ENCODE measurements at regions not wholly inside any gene's neighbourhood (a gene's known extent, or its start where the extent isn't known, plus 50 kb on each side); places are given as distances from the start of the nearest gene placed in this dataset.
"Not testable (repeated sequence)": the region's sequence is repeated elsewhere in the genome, so short reads cannot be mapped to it uniquely, and the experiment has no call there.

DNA sequence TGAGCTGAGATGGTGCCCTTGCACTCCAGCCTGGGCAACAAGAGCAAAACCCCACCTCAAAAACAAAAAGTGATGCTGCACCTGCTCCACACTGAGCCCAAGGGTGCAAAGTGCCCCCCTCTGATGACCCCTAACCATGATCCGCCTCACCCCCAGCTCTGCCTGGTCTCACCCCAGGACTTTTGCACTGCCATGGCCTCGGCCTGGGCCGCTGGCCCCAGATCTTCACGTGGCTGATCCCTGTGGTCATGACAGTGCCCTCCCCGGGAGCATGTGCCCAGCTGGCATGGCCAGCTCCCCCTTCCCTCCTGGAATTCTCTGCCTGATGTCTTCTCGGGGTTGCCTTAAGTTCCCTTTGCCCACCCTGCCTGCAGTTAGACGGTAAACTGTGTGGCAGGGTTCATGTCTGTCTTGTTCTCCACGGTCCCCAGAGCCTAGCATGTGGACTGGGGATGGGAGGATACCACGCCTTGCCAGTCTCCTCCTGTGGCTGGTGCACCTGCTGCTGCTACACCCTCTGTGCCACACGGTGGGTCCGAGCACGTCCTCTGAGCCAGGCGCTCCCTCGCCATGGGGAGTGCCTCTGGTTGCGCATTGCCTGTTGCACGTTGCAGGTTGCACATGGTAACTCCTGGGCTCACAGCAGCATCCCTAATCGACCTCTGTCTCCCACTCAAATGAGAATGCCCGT lies 77.4 kb upstream of the PPP1R26 start:
- no peak overlapping the region for H3K23ac ChIP-seq (ENCODE audit: low read length)
- no peak overlapping the region for H2AK5ac ChIP-seq (ENCODE audit: low read length)
- no peaks in the 10 kb centered on the region for H3K27me3 ChIP-seq (ENCODE audit: insufficient read depth, low read length, poor library complexity)
- no peak overlapping the region for H3K4me2 ChIP-seq (ENCODE audit: low read length)
- H3K4me1 ChIP-seq (ENCODE audit: control insufficient read depth, low read depth, low read length), result no peaks in the 10 kb centered on the region
- no peaks in the 10 kb centered on the region for H3K79me1 ChIP-seq (ENCODE audit: low read length)
- DNase-seq, result no peak
- H2BK120ac ChIP-seq (ENCODE audit: low read depth, low read length), result no peak overlapping the region
- H4K8ac ChIP-seq (ENCODE audit: low read depth, low read length), result no peak overlapping the region
- no peak overlapping the region for H3K9ac ChIP-seq (ENCODE audit: low read length)
- no peak overlapping the region for H3K56ac ChIP-seq (ENCODE audit: low read length)
- no peaks in the 10 kb centered on the region for H3K36me3 ChIP-seq (ENCODE audit: control insufficient read depth, insufficient read depth, low read length)
- no peak overlapping the region for H3K4ac ChIP-seq (ENCODE audit: low read depth, low read length)
- no CpG with 5 or more reads among the region's 18 CpGs for WGBS (ENCODE audit: extremely low coverage, insufficient coverage, low lambda C conversion rate)
- H2BK5ac ChIP-seq (ENCODE audit: low read length), result no peak overlapping the region
- no peak overlapping the region for H3K4me3 ChIP-seq (ENCODE audit: low read length)
- H3K18ac ChIP-seq (ENCODE audit: low read length), result no peak overlapping the region
- H4K5ac ChIP-seq (ENCODE audit: low read length), result no peak overlapping the region
- no peak overlapping the region for H2BK15ac ChIP-seq (replicated peaks; ENCODE audit: low read depth)
- no peak overlapping the region for H3K27ac ChIP-seq (ENCODE audit: low read depth, low read length)
- no peaks in the 10 kb centered on the region for H3K79me2 ChIP-seq (ENCODE audit: control insufficient read depth, insufficient read depth, low read length)

DNA sequence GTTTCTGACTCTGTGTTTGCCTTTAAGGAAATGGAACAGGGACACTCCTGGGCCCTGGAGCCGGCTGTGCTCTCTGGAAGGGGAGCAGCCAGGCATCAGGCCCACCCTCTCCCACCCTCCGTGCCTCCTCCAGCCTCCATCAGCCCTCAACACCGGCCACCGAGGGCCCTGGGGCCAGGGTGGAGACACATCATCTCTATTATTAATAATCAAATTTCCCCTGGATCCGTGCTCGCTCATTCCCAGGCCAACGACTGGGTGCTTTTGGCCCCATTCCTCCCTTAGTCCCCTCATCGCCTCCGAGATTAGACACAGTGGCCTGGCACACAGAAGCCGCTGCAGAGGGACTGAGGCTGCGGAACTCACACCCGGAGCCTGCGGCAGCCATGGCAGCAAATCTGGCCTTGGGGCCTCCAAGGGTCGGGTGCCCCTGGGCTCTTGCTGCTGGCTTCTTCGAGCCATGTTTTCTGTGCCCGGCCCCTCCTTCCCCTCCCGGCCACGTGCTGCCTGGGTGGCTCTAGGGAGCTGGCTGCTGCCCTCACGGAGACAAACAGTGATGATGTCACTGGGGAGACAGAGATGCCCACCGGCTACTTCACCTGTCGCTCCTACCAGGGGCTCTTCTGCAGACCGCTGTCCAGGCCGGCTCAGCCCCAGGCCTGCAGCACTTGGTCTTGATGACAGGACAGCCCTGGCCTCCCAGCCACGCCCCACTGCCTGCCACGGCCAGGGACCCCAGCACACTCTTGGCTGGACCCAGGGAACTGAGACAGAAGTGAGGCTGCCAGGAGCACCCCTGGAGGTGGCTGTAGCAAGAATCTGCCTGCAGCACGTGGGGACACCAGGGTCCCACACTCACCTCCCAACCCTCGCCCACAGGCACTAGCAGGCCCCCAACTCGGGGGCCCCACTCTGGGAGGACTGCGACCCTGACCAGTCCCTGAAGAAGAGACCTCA lies 76.6 kb upstream of the PPP1R26 start:
- Histone ChIP-seq H2BK15ac (replicated peaks; ENCODE audit: low read depth) (no peak overlapping the region), H3K79me1 (ENCODE audit: low read length) (no peaks in the 10 kb centered on the region), H3K18ac (ENCODE audit: low read length) (no peak overlapping the region), H2BK5ac (ENCODE audit: low read length) (no peak overlapping the region), H3K4me3 (ENCODE audit: low read length) (no peak overlapping the region), H3K79me2 (ENCODE audit: control insufficient read depth, insufficient read depth, low read length) (no peaks in the 10 kb centered on the region), H2AK5ac (ENCODE audit: low read length) (no peak overlapping the region), H3K23ac (ENCODE audit: low read length) (no peak overlapping the region), H3K27ac (ENCODE audit: low read depth, low read length) (no peak overlapping the region), H3K9ac (ENCODE audit: low read length) (no peak overlapping the region), H3K56ac (ENCODE audit: low read length) (no peak overlapping the region), H3K4me2 (ENCODE audit: low read length) (no peak overlapping the region), H4K8ac (ENCODE audit: low read depth, low read length) (no peak overlapping the region), H3K4ac (ENCODE audit: low read depth, low read length) (no peak overlapping the region), H2BK120ac (ENCODE audit: low read depth, low read length) (no peak overlapping the region), H3K4me1 (ENCODE audit: control insufficient read depth, low read depth, low read length) (no peaks in the 10 kb centered on the region), H4K5ac (ENCODE audit: low read length) (no peak overlapping the region), H3K27me3 (ENCODE audit: insufficient read depth, low read length, poor library complexity) (no peaks in the 10 kb centered on the region), H3K36me3 (ENCODE audit: control insufficient read depth, insufficient read depth, low read length) (no peaks in the 10 kb centered on the region)
- no peak for DNase-seq
- no CpG with 5 or more reads among the region's 29 CpGs for WGBS (ENCODE audit: extremely low coverage, insufficient coverage, low lambda C conversion rate)

DNA sequence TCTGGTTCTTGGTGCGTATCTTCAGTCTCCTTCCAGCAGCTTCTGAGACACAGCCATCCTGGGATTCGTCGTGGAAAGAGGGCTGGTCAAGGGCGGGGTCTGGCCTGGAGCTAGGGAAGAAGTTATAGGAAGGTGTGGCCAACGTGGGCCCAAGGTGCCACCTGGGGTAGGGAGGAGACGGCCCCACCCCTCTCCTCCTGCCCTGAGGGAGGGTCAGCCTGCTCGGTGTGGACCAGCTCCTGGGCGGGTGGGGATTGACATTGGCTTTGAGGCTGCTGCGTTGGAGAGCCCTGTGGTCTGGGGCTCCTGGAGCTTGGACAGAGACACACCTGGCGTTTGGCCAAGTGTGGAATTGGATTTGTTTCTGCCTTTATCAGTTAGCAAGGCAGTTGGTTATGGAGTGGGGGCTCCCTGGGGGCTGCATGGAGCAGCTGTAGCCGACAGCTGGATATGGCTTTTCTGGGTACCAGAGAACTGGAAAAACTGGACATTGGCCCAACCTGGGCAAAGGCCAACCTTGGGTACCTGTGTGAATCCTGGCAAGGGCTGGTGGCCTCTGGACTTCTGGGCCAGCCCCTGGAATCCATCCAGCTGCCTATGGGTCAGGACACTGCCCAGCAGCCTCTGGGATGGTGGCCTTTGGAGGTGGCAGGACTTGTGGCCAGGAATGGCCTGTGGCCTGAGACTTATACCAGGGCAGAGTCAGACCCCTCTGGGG lies 75.7 kb upstream of the PPP1R26 start:
- Histone ChIP-seq H3K79me2 (ENCODE audit: control insufficient read depth, insufficient read depth, low read length) (no peaks in the 10 kb centered on the region), H3K79me1 (ENCODE audit: low read length) (no peaks in the 10 kb centered on the region), H3K9ac (ENCODE audit: low read length) (no peak overlapping the region), H2BK15ac (replicated peaks; ENCODE audit: low read depth) (no peak overlapping the region), H4K8ac (ENCODE audit: low read depth, low read length) (no peak overlapping the region), H3K4ac (ENCODE audit: low read depth, low read length) (no peak overlapping the region), H3K4me2 (ENCODE audit: low read length) (no peak overlapping the region), H3K27me3 (ENCODE audit: insufficient read depth, low read length, poor library complexity) (no peaks in the 10 kb centered on the region), H2BK120ac (ENCODE audit: low read depth, low read length) (no peak overlapping the region), H3K4me1 (ENCODE audit: control insufficient read depth, low read depth, low read length) (no peaks in the 10 kb centered on the region), H2AK5ac (ENCODE audit: low read length) (no peak overlapping the region), H3K27ac (ENCODE audit: low read depth, low read length) (no peak overlapping the region), H2BK5ac (ENCODE audit: low read length) (no peak overlapping the region), H4K5ac (ENCODE audit: low read length) (no peak overlapping the region), H3K4me3 (ENCODE audit: low read length) (no peak overlapping the region), H3K23ac (ENCODE audit: low read length) (no peak overlapping the region), H3K56ac (ENCODE audit: low read length) (no peak overlapping the region), H3K18ac (ENCODE audit: low read length) (no peak overlapping the region), H3K36me3 (ENCODE audit: control insufficient read depth, insufficient read depth, low read length) (no peaks in the 10 kb centered on the region)
- DNase-seq, result no peak
- WGBS (ENCODE audit: extremely low coverage, insufficient coverage, low lambda C conversion rate), result no CpG with 5 or more reads among the region's 11 CpGs

DNA sequence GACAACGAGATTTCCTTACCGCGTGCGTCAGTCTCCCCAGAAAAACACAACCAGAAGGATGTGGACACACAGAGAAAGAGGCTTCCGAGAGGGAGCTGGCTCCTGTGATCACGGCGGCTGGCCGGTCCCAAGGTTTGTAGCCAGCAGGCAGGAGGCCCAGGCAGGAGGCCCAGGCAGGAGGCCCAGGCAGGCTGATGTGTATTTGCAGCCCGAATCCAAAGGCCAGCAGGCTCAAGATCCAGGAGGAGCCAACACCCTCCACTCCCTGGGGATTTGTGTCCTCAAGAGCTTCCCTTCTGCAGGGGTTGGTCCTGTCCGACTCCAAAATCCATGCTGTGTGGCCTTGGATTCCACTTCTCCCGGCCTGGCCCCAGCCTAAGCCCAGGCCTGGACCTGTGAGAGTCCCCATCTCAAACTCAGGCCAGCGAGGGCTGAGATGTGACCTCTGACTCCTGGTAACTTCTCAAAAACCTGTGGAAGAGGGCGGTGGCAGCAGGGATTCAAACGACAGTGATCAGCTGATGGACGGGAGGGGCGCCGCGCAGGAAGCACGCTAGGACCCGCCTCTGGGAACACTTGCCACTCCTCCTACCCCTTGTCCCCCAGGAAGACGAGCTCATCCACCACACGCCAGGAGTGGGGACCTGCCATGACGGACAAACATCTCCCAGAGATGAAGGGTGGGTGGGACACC lies 75.0 kb upstream of the PPP1R26 start:
- no peak overlapping the region for H2AK5ac ChIP-seq (ENCODE audit: low read length)
- no peak overlapping the region for H4K5ac ChIP-seq (ENCODE audit: low read length)
- no CpG with 5 or more reads among the region's 23 CpGs for WGBS (ENCODE audit: extremely low coverage, insufficient coverage, low lambda C conversion rate)
- H3K27ac ChIP-seq (ENCODE audit: low read depth, low read length), result no peak overlapping the region
- H3K4me1 ChIP-seq (ENCODE audit: control insufficient read depth, low read depth, low read length), result no peaks in the 10 kb centered on the region
- no peak overlapping the region for H3K4ac ChIP-seq (ENCODE audit: low read depth, low read length)
- no peak overlapping the region for H3K9ac ChIP-seq (ENCODE audit: low read length)
- H3K4me3 ChIP-seq (ENCODE audit: low read length), result no peak overlapping the region
- no peak overlapping the region for H2BK120ac ChIP-seq (ENCODE audit: low read depth, low read length)
- no peak overlapping the region for H3K4me2 ChIP-seq (ENCODE audit: low read length)
- H3K23ac ChIP-seq (ENCODE audit: low read length), result no peak overlapping the region
- no peak overlapping the region for H2BK5ac ChIP-seq (ENCODE audit: low read length)
- no peaks in the 10 kb centered on the region for H3K79me1 ChIP-seq (ENCODE audit: low read length)
- H3K36me3 ChIP-seq (ENCODE audit: control insufficient read depth, insufficient read depth, low read length), result no peaks in the 10 kb centered on the region
- no peak overlapping the region for H3K18ac ChIP-seq (ENCODE audit: low read length)
- H4K8ac ChIP-seq (ENCODE audit: low read depth, low read length), result no peak overlapping the region
- no peak overlapping the region for H2BK15ac ChIP-seq (replicated peaks; ENCODE audit: low read depth)
- H3K56ac ChIP-seq (ENCODE audit: low read length), result no peak overlapping the region
- no peaks in the 10 kb centered on the region for H3K27me3 ChIP-seq (ENCODE audit: insufficient read depth, low read length, poor library complexity)
- H3K79me2 ChIP-seq (ENCODE audit: control insufficient read depth, insufficient read depth, low read length), result no peaks in the 10 kb centered on the region
- no peak for DNase-seq

DNA sequence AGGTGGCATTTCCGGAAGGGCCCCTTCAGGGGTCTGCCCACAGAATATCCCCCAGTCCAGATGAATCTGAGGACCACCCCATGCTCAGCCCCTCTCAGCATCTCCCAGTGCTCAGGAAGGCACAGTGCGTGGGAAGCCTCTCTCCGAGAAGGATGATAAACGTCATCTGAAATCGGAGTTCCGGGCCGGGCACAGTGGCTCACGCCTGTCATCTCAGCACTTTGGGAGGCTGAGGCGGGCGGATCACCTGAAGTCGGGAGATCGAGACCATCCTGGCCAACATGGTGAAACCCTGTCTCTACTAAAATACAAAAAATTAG lies 74.5 kb upstream of the PPP1R26 start:
- not testable (repeated sequence) for H3K4me1 ChIP-seq (ENCODE audit: control insufficient read depth, low read depth, low read length); H3K4me3 ChIP-seq (ENCODE audit: low read length); H2AK5ac ChIP-seq (ENCODE audit: low read length); H2BK120ac ChIP-seq (ENCODE audit: low read depth, low read length); H2BK15ac ChIP-seq (replicated peaks; ENCODE audit: low read depth); H3K4me2 ChIP-seq (ENCODE audit: low read length); H3K27ac ChIP-seq (ENCODE audit: low read depth, low read length); DNase-seq; H3K9ac ChIP-seq (ENCODE audit: low read length); H2BK5ac ChIP-seq (ENCODE audit: low read length); H3K79me1 ChIP-seq (ENCODE audit: low read length); H3K56ac ChIP-seq (ENCODE audit: low read length); H3K79me2 ChIP-seq (ENCODE audit: control insufficient read depth, insufficient read depth, low read length); H3K23ac ChIP-seq (ENCODE audit: low read length); H4K5ac ChIP-seq (ENCODE audit: low read length); H4K8ac ChIP-seq (ENCODE audit: low read depth, low read length); H3K18ac ChIP-seq (ENCODE audit: low read length); H3K27me3 ChIP-seq (ENCODE audit: insufficient read depth, low read length, poor library complexity); H3K36me3 ChIP-seq (ENCODE audit: control insufficient read depth, insufficient read depth, low read length); H3K4ac ChIP-seq (ENCODE audit: low read depth, low read length)
- WGBS (ENCODE audit: extremely low coverage, insufficient coverage, low lambda C conversion rate), result no CpG with 5 or more reads among the region's 12 CpGs
